ENCODE measurements at regions not wholly inside any gene's neighbourhood (a gene's known extent, or its start where the extent isn't known, plus 50 kb on each side); places are given as distances from the start of the nearest gene placed in this dataset.

DNA sequence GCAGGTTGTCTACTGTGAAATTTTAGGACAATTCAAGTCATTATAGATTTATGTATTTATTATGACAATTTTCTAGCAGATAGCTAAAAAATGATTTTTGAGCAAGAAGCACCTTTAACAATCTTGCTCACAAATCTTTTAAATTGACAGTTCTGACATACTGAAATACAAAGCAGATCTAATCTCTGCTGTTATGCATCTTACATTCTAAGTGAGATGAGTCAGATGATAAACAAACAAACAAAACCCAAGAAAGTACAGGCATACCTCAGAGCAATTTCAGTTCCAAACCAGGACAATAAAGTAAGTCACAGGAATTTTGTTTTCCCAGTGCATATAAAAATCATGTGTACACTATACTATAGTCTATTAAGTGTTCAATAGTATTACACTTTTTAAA lies 430.7 kb upstream of the PTCHD4 start:
- TF ChIP-seq EZH2 (IDR thresholded peaks at IDR 0.05; ENCODE audit: insufficient read depth, poor library complexity, severe bottlenecking) (no peak), EZH2phosphoT487 (IDR thresholded peaks at IDR 0.05; ENCODE audit: insufficient read depth, low read depth) (no peak)

Measured in GM23248 (cell line).